ENCODE measurements at regions not wholly inside any gene's neighbourhood (a gene's known extent, or its start where the extent isn't known, plus 50 kb on each side); places are given as distances from the start of the nearest gene placed in this dataset.

DNA sequence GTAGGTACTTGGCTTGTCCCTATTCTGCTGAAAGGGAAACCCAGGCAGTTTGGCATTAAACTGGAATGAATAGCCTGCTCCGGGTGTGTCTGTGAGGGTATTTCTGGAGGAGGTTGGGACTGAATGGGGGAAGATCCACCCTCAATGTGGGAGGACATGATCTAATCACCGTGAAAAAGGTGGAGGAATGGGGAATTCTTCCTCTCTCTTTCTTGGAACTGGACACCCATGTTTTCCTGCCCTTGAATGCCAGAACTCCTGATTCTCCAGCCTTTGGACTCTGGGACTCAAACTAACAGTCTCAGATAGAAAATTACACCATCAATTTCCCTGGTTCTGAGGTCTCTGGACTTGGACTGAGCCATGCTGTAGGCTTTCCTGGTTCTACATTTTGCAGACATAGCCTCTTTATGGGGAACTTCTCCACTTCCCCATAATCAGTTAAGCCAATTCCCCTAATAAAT, 391.7 kb downstream of the EDEM1 start:
- Histone ChIP-seq H4K20me1 (ENCODE audit: insufficient read depth) (no peaks in the 10 kb centered on the region), H3K27ac (ENCODE audit: low read length) (no peak overlapping the region), H3K27me3 (ENCODE audit: insufficient read depth, low read depth, low read length) (no peaks in the 10 kb centered on the region), H3K4me2 (ENCODE audit: low read length) (no peak overlapping the region), H3K9ac (ENCODE audit: low read length) (no peak overlapping the region), H3K9me2 (ENCODE audit: insufficient read depth, low read length) (no peaks in the 10 kb centered on the region), H2AFZ (ENCODE audit: low read depth, low read length) (no peak overlapping the region), H3K79me2 (replicated peaks; ENCODE audit: insufficient read depth, low read length) (no peaks in the 10 kb centered on the region), H3K36me3 (ENCODE audit: insufficient read depth, low read length) (no peaks in the 10 kb centered on the region), H3K4me3 (ENCODE audit: low read length) (no peak overlapping the region), H3K9me3 (ENCODE audit: low read length) (no peaks in the 10 kb centered on the region), H3F3A (ENCODE audit: insufficient read depth, low read length, poor library complexity, severe bottlenecking) (no peaks in the 10 kb centered on the region)
- no peak for TF ChIP-seq POLR2AphosphoS5 (IDR thresholded peaks at IDR 0.05)
- TF ChIP-seq EZH2 (IDR thresholded peaks at IDR 0.05; ENCODE audit: borderline replicate concordance, insufficient read depth, low read length, poor library complexity, severe bottlenecking), result no peak
- TF ChIP-seq REST (IDR thresholded peaks at IDR 0.05; ENCODE audit: borderline replicate concordance), result no peak
- no peak for TF ChIP-seq SMC3 (conservative IDR thresholded peaks at IDR 0.05; ENCODE audit: poor library complexity)
- TF ChIP-seq CTCF (IDR thresholded peaks at IDR 0.05; ENCODE audit: poor library complexity, severe bottlenecking), result no peak
- no peak for TF ChIP-seq TAF1 (IDR thresholded peaks at IDR 0.05; ENCODE audit: low read depth)
- no peak for TF ChIP-seq RAD21 (conservative IDR thresholded peaks at IDR 0.05)
- TF ChIP-seq EP300 (conservative IDR thresholded peaks at IDR 0.05; ENCODE audit: poor library complexity, severe bottlenecking), result no peak
- no peak for TF ChIP-seq MXI1 (conservative IDR thresholded peaks at IDR 0.05; ENCODE audit: poor library complexity, severe bottlenecking)

DNA sequence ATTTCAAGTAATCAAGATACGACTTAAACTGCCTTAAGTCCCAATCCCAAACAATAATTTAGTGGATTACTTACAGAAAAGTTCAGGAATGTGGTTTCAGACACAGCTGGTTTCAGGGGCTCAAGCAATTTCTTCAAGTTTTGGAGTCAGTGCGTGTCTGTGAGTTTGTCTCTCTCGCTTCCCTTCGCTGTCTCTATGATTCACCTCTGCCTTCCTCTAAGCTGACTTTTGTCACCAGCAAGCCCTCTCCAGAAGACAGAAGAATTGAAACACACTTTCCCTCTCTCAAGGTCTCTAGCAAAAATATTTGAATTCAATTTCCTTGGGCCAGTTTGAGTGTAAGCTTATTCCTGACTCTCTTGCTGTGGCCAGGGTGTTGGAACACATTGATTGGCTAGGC, 392.4 kb downstream of the EDEM1 start:
- no peaks in the 10 kb centered on the region for H3K9me2 ChIP-seq (ENCODE audit: insufficient read depth, low read length)
- no peaks in the 10 kb centered on the region for H3K79me2 ChIP-seq (replicated peaks; ENCODE audit: insufficient read depth, low read length)
- no peak overlapping the region for H2AFZ ChIP-seq (ENCODE audit: low read depth, low read length)
- H3K27me3 ChIP-seq (ENCODE audit: insufficient read depth, low read depth, low read length), result no peaks in the 10 kb centered on the region
- no peaks in the 10 kb centered on the region for H3K9me3 ChIP-seq (ENCODE audit: low read length)
- H3K27ac ChIP-seq (ENCODE audit: low read length), result no peak overlapping the region
- H3K4me3 ChIP-seq (ENCODE audit: low read length), result no peak overlapping the region
- TF ChIP-seq SMC3 (conservative IDR thresholded peaks at IDR 0.05; ENCODE audit: poor library complexity), result no peak
- no peak for TF ChIP-seq RAD21 (conservative IDR thresholded peaks at IDR 0.05)
- no peak for TF ChIP-seq MXI1 (conservative IDR thresholded peaks at IDR 0.05; ENCODE audit: poor library complexity, severe bottlenecking)
- TF ChIP-seq EZH2 (IDR thresholded peaks at IDR 0.05; ENCODE audit: borderline replicate concordance, insufficient read depth, low read length, poor library complexity, severe bottlenecking), result no peak
- TF ChIP-seq TAF1 (IDR thresholded peaks at IDR 0.05; ENCODE audit: low read depth), result no peak
- TF ChIP-seq POLR2AphosphoS5 (IDR thresholded peaks at IDR 0.05), result no peak
- TF ChIP-seq CTCF (IDR thresholded peaks at IDR 0.05; ENCODE audit: poor library complexity, severe bottlenecking), result no peak
- no peak for TF ChIP-seq EP300 (conservative IDR thresholded peaks at IDR 0.05; ENCODE audit: poor library complexity, severe bottlenecking)
- no peak overlapping the region for H3K4me2 ChIP-seq (ENCODE audit: low read length)
- no peak overlapping the region for H3K9ac ChIP-seq (ENCODE audit: low read length)
- no peaks in the 10 kb centered on the region for H3F3A ChIP-seq (ENCODE audit: insufficient read depth, low read length, poor library complexity, severe bottlenecking)
- H3K36me3 ChIP-seq (ENCODE audit: insufficient read depth, low read length), result no peaks in the 10 kb centered on the region
- H4K20me1 ChIP-seq (ENCODE audit: insufficient read depth), result no peaks in the 10 kb centered on the region
